NT2/D1 (cell line): ENCODE measurements at regions not wholly inside any gene's neighbourhood (a gene's known extent, or its start where the extent isn't known, plus 50 kb on each side); places are given as distances from the start of the nearest gene placed in this dataset.

Source experiments
- SUZ12 ChIP-seq: IDR thresholded peaks from 2 replicates; pipeline ENCODE4 v1.6.1; 2011; ENCODE audit not compliant: insufficient read length, insufficient read depth; ENCODE audit errors: extremely low read depth
- ZNF274 ChIP-seq: IDR thresholded peaks from 2 replicates; pipeline ENCODE4 v1.6.1; 2011; ENCODE audit warnings: mild to moderate bottlenecking, low read depth, low read length

GRCh38 chr16:52271088-52271750, 275.7 kb downstream of the TOX3 start:
- TF ChIP-seq SUZ12 (no peak), ZNF274 (no peak)
